ENCODE measurements at regions not wholly inside any gene's neighbourhood (a gene's known extent, or its start where the extent isn't known, plus 50 kb on each side); places are given as distances from the start of the nearest gene placed in this dataset.

DNA sequence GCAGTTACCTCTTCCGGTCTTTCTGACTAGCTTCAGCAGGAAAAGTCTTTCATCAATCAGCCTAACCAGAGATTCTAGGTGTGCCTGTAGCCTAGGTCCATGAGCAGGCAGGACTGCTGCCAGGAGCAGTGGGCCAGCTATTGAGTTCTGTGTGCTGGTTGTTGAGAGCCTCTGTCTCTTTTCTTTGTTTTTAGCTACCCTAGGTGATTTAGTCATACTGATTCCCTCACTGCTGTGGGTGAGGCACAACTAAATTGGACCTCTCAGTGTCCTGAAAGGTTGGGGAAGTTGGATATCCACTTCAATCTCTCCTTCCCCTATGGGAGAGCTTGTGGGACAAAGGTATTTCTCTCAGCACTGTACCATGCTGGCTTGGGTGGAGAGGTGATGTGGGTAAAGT lies 354.9 kb downstream of the GPAT3 start:
- DNase-seq = no peak

DNA sequence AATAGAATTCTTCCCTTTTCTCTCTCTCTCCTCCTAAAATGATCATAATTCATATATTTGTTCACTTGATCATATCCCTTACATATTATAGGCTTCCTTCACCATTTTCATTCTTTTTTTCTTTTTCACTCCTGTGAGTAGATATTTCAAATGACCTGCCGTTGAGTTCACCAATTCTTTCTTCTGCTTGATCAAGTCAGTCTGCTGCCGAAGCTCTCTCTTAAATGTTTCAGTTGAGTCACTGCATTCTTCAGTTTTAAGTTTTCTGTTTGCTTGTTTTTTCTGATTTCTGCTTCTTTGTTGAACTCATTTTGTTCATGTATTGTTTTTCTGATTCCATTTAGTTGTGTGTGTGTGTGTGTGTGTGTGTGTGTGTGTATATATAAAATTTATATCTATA lies 354.3 kb downstream of the GPAT3 start:
- no peak for DNase-seq

DNA sequence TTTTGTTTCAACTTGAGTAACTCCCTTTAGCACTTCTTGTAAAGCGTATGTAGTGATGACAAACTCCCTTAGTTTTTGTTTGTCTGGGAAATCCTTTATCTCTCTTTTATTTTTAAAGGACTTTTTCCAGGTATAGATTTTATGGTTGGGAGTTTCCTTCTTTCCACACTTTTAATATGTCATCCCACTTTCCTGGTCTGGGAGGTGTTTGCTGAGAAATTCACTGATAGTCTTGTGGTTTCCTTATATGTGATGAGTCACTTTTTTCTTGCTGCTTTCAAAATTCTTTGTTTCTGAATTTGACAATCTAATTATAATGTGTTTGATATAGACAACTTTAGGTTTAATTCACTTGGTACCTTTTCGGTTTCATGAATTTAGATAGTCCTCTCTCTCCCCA lies 353.9 kb downstream of the GPAT3 start:
- DNase-seq = no peak

DNA sequence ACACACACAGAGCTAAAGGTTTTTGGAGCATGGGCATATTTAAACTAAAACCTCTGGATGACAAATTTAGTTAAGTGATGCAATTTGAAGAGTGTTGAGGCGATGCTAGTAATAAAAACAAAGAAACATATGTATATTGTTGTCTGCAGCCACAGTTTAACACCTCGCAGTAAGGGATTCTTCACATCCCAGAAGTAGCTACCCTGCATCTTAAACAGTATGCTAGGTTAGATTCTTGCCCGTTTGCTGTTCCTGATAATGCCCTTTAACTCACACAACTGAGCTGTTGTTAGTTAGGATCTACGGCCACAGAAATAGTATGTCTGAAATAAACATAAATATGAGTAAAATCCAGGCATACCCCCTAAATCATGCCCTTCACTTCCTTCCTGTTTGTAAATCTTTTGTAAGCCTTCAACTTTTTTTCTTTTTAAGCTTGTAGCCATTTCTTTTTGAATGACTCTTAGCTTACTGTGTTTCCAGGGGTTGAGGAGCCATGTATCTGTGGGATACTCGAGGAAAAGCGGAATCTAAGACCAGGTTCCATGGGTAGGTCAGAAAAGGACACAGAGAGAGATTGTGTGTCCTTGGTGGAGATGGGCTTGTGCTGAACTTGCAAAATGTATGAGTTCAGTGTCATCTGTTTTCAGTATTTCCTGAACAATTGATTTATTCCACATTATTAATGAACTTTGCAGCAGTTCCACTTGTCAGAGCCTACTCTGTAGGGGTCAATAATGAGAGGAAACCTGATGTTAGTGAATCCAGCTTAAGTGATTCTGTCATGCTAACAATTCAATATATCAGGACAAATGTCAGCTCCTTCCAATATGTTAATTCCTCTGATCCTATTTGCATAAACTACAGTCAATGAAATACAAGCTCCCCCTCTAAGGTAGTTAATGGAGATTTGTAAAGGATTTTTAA lies 349.6 kb downstream of the GPAT3 start:
- no peak for DNase-seq

DNA sequence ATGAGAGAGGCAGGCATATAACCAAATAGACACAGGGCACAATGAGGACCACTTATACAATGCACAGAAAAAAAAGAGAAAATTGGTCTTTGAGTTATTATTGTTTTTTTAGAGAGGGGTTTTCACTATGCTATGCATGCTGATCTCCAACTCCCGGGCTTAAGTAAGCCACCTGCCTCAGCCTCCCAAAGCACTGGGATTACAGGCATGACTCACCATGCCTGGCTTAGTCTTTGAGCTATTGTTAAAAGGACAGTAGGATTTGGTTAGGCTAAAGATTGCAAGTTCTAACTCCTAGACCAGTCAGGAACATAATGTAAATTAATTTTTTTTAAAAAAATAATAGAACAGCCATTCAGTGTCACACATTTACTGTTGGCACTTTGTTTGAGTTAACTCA lies 340.1 kb downstream of the GPAT3 start:
- no peak for DNase-seq

DNA sequence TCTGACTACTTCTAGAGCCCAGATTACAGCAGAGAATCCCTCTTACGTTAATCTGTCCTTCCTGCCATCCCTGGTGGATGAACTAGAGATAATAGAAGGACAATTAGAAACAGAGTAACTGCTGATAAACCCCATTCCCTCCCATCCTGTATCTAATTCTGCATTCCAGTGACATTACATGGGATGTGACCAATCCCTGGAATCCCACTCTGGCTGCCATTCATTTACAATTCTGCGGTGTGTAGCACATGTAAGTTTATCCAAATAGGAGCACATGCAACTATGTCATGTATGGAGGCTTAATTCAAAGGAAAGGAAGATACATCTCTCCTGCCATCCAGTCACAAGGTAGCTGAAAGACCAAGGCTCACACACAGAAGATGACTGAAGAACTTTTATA lies 339.5 kb downstream of the GPAT3 start:
- no peak for DNase-seq

DNA sequence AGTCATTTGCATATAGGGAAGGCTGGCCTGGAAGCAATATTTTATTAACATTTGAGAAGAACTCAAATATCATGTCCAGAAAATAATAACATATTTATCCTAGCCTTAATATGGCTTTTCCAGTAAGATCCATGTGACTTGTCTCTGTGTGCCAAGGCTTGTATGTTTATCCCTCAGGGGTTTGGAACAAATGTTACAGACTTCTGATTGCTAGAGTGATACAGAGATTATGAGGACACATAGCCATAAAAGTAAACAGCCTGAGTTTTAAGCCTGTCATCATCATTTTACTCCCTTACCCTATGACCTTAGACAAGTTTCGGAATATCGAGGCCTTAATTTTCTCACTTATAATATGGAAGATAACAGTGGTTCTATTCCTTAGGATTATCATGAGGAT lies 338.1 kb downstream of the GPAT3 start:
- no peak for DNase-seq

DNA sequence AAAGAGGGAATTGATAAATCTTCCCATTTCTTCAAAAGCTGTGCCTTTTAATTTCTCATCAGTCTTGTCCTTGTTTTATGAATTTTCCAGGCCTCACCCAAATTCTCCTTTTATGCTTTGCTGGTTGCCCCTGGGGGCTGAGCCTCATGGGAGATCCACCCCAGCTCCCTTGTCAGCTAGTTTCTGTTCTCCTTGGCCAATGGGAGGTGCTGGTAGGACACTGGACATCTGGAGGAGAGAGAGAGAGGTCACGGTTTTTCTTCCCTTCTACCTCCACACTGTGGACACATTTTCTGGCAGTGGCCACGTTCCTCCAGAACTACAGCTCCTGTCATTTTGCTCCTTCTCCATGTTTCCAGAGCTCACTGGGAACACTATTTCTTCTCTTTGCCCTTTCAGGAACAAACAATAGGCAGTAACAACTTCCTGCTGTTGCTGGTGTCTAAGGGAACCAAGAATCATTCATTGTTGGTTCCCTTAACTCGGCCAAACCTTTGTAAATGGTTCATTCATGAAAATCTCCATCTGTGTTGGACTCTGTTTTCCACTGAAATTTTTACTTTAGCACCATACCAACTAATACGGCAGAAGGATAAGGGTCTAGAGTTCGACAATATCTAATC lies 334.5 kb downstream of the GPAT3 start:
- no peak for DNase-seq

DNA sequence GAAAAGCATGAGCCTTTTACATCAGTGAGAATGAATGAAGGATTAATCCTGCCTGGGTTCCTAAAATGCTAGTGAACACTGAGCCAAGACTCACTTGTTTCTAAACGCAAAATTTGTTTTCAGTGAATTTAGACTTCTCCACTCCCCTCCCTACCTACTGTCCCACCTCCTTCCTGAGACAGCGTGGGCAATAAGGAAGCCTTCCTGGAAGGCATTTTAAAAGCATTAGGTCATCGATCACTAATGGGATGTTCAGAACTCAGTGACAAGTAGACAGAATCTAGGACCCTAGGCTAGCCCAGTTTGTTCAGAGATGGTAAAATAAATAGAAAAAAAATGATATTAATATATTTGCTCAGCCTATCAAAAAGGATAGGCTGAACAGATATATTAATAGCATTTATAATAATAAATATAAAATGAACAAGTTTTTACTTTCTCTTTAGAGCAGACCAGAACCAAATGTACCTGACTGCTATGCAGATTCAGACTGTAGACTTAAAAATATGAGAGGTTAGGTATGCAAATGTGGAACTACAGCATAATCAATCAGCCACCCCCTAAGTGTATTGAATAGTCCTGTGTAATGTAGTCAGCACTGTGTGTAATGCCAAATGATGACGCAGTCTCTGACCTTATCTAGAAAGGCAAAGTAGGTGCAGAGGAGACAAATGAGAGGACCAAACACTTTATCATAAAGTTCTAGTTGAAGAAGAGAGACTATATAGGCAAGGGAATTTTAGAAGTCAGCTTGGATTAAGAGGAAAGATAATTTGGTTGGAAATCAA lies 331.1 kb downstream of the GPAT3 start:
- DNase-seq = no peak

DNA sequence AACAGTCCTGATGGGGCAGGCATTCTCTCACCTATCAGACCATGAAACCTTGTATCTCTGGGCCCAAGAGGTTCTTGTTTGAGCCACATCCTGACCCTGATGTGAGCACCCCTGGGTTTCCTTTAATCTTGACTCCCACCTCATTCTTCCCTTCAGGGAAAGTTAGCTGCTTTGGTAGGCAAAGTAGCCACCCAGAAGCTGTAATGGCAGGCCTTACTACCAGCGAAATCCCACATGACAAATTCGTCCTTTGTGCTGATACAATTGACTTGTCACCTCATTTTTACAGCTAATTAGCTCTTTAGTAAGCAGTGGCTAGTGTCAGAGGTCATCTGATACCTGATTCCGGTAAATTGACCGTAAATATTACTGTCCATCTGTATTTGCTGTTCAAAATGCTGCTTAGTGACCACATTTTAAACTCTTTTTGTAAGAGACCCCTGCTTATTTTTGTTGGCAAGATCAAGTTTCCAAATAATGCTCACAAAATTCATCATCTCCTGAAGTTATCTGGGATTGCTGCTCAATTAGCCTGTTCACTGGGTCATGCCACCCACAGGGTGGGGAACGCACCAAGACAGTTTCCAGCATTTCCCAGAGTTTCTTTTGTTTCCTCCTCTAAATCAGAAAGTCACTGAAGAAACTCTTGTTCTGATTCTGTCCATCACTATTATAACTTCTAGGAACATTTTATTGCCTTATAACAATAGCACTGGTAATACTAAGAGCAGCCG lies 329.7 kb downstream of the GPAT3 start:
- DNase-seq = no peak

DNA sequence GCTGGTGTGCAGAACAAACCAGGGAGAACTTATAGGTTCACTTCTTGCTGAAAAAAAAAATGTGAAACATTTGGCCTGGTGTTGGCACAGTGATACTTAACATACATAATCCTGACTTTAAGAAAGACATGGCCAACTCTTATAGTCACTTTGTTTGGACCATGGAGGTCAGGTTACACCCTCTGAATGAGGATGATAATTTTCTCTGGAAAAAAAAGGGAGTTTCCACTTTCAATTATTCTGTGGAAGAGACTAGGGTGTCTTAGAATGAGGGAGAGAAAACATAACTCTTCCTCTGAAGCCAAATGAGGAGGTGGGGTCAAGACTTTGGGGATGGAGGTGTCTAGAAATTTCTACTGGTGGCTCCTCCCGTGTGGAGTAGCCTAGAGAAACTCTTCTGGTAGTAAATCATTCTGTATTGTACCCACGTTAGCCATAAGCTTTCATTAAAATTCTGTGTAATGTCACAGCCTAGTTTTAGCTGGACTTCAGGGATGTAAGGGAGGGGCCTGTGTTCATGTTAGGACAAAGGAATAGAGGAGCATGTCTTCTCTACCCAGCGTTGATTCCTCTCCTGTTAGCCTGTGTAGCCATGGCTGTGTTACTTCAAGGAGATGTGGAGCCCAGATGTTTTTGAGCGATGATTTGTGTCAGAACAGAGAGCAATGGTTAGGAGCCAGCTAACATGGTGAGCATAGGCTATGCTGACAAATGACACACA lies 328.3 kb downstream of the GPAT3 start:
- no peak for DNase-seq

DNA sequence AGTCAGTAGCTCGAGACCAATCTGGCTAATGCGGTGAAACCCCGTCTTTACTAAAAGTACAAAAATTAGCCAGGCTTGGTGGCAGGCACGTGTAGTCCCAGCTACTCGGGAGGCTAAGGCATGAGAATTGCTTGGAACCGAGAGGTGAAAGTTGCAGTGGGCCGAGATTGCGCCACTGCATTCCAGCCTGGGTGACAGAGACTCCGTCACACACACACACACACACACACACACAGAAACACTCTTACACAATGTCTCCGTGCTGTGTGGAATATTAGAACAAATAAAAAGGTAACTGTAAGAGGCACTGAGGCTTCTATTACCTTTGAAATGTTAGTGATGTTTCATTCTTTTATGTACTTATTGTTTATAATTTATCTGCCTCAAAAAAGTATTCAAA lies 326.6 kb downstream of the GPAT3 start:
- DNase-seq = no peak

DNA sequence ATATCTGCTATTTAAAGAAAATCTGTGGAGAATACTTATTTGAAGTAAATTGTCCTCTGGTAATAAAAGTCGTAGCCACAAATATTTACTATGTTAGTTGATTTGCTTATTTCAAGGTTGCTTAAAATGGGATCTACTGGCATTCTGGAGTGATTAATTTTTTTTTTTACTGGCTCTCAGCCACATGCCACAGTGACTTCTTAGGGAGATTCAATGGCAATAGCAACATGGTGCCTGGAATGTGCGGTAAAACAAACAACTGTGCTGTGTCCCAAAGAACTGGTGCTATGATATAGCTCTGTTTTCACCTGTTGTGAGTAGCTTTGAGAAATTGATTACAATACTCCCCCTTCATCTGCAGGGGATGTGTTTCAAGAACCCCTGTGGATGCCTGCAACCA lies 324.3 kb downstream of the GPAT3 start:
- DNase-seq = no peak

DNA sequence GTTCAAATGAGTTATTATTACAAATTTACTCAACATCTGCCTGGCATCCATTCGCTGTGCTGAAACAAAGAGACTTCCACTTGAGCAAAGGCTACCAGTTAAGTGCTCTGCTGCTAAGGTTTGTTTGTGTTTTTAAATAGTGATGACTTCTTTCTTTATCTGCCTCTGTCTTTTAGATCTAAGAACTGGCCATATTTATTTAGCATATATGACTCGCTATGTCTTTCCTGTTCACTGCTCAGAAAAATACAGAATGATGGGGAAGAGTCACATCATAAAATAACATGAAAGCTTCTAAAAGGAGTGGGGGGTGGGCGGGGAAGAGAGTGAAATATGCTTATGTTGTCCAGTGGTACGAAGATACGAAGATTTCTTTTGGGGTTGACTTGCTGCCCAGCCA lies 322.2 kb downstream of the GPAT3 start:
- no peak for DNase-seq

DNA sequence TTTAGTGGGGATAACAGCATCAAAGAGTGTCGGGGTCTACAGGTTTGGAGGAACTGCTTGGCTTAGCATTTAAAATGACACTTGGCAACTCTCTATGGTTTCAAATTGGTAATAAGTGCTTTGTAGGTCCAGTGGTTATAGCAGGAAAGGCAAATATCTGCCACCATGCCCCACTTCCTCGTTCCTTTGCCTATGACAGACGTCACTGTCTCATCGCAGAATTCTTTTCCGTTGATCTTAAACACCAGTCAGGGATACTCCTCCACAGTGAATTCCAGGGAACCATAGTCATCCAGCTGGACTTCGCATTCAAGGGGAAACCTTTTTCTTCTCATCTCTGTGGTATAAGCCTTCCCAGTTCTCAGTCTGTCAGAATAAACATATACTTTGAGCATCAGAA lies 319.1 kb downstream of the GPAT3 start:
- no peak for DNase-seq

DNA sequence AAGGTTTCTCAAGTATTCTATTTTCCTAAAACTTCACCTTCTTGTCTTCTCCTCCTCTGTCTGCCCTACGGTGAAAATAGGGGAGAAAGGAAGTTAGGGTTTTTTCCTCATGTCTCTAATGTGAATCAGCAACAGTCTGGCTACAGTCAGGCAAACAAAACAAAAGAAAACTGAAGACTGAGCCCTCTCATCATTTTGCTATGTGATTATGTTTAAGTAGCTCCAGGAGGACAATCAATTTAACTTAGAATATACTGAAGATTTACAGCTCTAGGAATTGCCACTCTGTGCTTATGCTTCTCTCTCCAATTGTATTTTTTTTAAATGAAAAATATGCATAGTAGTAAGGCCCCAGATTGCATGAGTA lies 316.2 kb downstream of the GPAT3 start:
- no peak for DNase-seq

DNA sequence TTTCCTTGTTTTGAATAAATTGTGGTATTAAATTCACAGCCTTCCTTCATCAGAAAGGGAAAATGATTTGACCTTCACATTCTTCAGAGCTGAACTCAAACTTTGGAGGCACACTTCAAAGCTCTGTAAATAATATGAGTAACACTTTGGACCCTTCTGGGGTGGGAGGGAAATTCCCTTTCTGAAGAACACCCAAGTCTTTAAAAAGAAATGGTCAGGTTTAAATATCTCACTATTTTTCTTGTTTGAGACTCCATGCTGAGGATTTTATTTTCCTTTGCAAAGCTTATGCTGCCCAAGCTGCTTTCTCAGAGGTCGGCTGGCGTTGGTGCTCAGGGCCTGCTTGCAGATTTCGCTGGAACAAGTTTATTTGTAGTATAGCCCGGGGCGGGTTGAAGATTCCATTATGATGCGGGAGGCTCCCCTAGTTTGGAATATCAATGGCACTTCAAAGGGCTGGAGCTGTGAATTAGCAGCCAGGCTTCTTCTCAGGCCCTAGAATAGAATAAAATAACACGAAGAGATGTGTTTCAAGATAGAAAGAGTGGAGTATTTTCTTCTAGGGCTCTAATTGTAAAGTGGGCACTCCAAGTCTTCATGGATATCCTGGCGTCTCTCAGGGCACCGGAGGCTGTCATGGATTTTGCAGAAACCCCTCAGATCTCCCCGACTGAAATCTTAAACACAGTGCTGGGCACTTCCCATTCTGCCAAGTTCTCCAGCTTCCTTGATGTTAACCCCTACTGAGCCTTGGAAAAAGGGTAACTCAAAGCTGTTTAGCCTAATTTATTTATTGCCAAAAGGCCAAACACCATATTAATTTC lies 315.6 kb downstream of the GPAT3 start:
- no peak for DNase-seq

DNA sequence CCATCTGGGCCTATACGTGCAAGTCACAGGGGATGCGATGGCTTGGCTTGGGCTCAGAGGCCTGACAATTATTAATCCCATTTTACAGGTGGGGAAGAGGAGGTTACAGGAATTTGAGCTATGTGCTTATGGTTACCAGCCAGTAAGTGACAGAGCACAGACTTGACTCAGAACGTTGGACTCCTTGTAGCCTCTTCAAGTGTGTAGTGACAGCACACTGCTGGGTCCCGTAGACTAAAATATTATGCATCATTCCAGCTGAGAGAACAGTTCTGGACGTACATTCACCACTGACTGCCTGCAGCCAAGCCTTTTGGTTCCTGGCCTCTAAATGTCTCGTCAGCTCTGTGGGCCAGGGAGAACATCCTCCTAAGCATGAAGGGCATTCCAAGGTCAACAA lies 314.5 kb downstream of the GPAT3 start:
- DNase-seq = no peak

DNA sequence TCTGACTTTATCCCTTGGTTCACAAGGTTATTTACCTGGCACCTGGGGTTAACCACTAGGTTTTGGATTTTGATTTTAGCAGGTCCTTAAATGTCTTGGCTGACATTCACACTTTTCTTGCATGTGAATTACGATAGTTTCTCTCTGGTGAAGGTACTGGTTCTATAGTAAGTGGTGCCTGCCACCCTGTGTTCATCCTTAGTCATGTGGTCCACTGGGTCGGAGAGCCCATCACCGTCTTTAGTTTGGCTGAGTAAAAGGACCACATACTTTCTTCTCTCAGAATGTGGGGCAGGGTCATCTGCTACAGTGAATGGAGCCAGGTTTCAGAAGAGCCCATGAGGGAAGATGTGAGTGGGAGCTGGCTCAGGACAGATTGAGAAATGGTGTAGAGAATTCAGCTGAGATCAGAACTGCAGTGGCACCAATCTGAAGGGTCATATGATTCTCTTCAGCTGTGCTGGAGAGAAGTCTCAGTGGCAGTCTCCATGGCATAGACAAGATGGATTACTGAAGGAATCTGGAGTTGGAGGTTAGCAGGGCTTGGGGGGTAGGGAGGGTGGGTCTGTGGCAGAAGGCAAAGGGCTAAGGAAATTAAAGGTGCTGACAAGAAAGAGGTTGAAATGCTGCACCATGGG lies 310.4 kb downstream of the GPAT3 start:
- no peak for DNase-seq

DNA sequence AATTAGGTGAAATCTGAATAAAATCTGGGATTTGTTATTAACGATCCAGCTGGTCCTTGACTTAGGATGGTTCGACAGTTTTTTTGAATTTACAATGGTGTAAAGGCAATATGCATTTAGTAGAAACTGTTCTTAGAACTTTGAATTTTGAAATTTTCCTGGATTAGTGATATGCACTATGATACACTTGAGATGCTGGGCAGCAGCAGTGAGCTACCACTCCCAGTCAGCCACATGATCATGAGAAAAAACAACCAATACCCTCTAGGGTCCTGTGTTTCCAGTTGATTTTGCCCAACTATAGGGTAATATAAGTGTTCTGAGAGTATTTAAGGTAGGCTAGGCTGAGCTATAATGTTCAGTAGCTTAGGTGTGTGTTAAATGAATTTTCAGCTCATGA lies 303.7 kb downstream of the GPAT3 start:
- DNase-seq = no peak
